HepG2 (cell line): ENCODE measurements at regions not wholly inside any gene's neighbourhood (a gene's known extent, or its start where the extent isn't known, plus 50 kb on each side); places are given as distances from the start of the nearest gene placed in this dataset.

ENCODE experiments used
- ATAC-seq: fragments of 200-7000 bp; cut with Tn5 transposase; 3 replicates; pipeline ENCODE4 v1.9.1; 2020; ENCODE audit warnings: mild to moderate bottlenecking, moderate library complexity
- BruUV-seq: library from RNA; stranded (reverse); fragments of 400-500 nt; replicated peaks from 2 replicates; lab custom pipeline; 2021; lab: Mats Ljungman, UMichigan
- CTCF ChIA-PET: fragments of 300-600 bp; formaldehyde crosslinking; extraction: SDS; loops from one replicate; lab custom pipeline; 2021; ENCODE audit warnings: low total read pairs, inconsistent platforms, low intra/inter-chr PET ratio; lab: Yijun Ruan, JAX
- POLR2A ChIA-PET: fragments of 350-600 bp; sonication (Branson Sonifier 250); formaldehyde crosslinking; loops from one replicate; lab custom pipeline; 2020; ENCODE audit warnings: antibody characterized with exemption, inconsistent platforms; lab: Yijun Ruan, JAX
- DNase-seq: peaks from one replicate; pipeline ENCODE4 v3.0.0-alpha.2; 2015; ENCODE audit warnings: low spot score
- FAIRE-seq: peaks from 3 replicates; lab custom pipeline; 2011; peaks lifted over from hg19 to GRCh38; lab: Jason Lieb, UNC
- H2AFZ ChIP-seq: one replicate; pipeline ENCODE4 v1.6.1; 2011; ENCODE audit warnings: low read length, inconsistent platforms
- H3K27ac ChIP-seq: fragments of 300-600 bp; 3 replicates; pipeline ENCODE4 v1.8.0; 2011; ENCODE audit warnings: mixed run types, mild to moderate bottlenecking, mixed read lengths, low read length, inconsistent platforms; ENCODE audit not compliant: insufficient read depth; ENCODE audit errors: extremely low read length
- H3K27me3 ChIP-seq, 2 experiments: fragments of 200-600 bp in 1 of 2; 2 replicates in 1 of 2; 3 replicates in 1 of 2; pipeline versions ENCODE4 v1.6.0 to v1.8.0; 2011; ENCODE audit warnings: low read length in 2 of 2, mild to moderate bottlenecking in 2 of 2, moderate library complexity in 2 of 2, inconsistent platforms in 1 of 2; ENCODE audit not compliant: insufficient read depth in 2 of 2, control insufficient read depth in 1 of 2
- H3K36me3 ChIP-seq, 2 experiments: fragments of 200-600 bp in 1 of 2; replicated peaks in 1 of 2; 2 replicates in 1 of 2; 3 replicates in 1 of 2; pipeline versions ENCODE4 v1.5.1 to v1.8.0; 2011; ENCODE audit warnings: low read length in 2 of 2, inconsistent platforms in 1 of 2; ENCODE audit not compliant: insufficient read depth in 2 of 2, control insufficient read depth in 1 of 2
- H3K4me1 ChIP-seq: 2 replicates; pipeline ENCODE4 v1.5.1; 2012; ENCODE audit warnings: low read length, inconsistent platforms; ENCODE audit not compliant: insufficient read depth
- H3K4me2 ChIP-seq: 2 replicates; pipeline ENCODE4 v1.6.0; 2011; ENCODE audit warnings: low read depth, low read length, inconsistent platforms
- H3K4me3 ChIP-seq, 3 experiments: fragments of 200-600 bp in 1 of 3; sonication (generic), shearing (Covaris generic) in 1 of 3; replicated peaks in 1 of 3; 2 replicates each; pipeline ENCODE4 v1.5.1; 2011 to 2016; ENCODE audit warnings: low read length in 3 of 3, inconsistent platforms in 2 of 3, low read depth in 2 of 3, mild to moderate bottlenecking in 2 of 3, control low read depth in 1 of 3, mixed read lengths in 1 of 3; ENCODE audit not compliant: insufficient read depth in 1 of 3
- H3K79me2 ChIP-seq: one replicate; pipeline ENCODE4 v1.6.1; 2011; ENCODE audit warnings: low read length, inconsistent platforms; ENCODE audit not compliant: insufficient read depth
- H3K9ac ChIP-seq: 2 replicates; pipeline ENCODE4 v1.6.0; 2011; ENCODE audit warnings: mild to moderate bottlenecking, low read depth, low read length, inconsistent platforms; ENCODE audit not compliant: insufficient read depth
- H3K9me3 ChIP-seq: 2 replicates; pipeline ENCODE4 v1.5.1; 2012; ENCODE audit warnings: mild to moderate bottlenecking, low read length
- H4K20me1 ChIP-seq: 2 replicates; pipeline ENCODE4 v1.6.0; 2011; ENCODE audit warnings: inconsistent platforms, mild to moderate bottlenecking, low read length, moderate library complexity; ENCODE audit not compliant: insufficient read depth
- BRCA1 ChIP-seq: sonication (generic); formaldehyde crosslinking; IDR thresholded peaks from 2 replicates; pipeline ENCODE4 v1.4.0; 2020; ENCODE audit warnings: missing genetic modification reagents
- HHEX ChIP-seq: IDR thresholded peaks from 2 replicates; pipeline ENCODE4 v1.6.1; 2016; ENCODE audit warnings: control low read depth
- HINFP ChIP-seq: sonication (generic); formaldehyde crosslinking; IDR thresholded peaks from 2 replicates; pipeline ENCODE4 v1.4.0; 2020; ENCODE audit warnings: low read depth, mild to moderate bottlenecking, missing genetic modification reagents
- NR1H2 ChIP-seq: sonication (generic); formaldehyde crosslinking; IDR thresholded peaks from 2 replicates; pipeline ENCODE4 v1.8.1; 2022; ENCODE audit warnings: low read depth, missing genetic modification reagents, borderline replicate concordance
- RFX1 ChIP-seq: fragments of 450-650 bp; IDR thresholded peaks from 2 replicates; pipeline ENCODE4 v1.6.1; 2017
- SAFB2 ChIP-seq: sonication (generic); formaldehyde crosslinking; IDR thresholded peaks from 2 replicates; pipeline ENCODE4 v1.5.1; 2020; ENCODE audit warnings: missing genetic modification reagents, low read depth, mild to moderate bottlenecking, borderline replicate concordance
- SMARCC2 ChIP-seq: fragments of 450-650 bp; IDR thresholded peaks from 2 replicates; pipeline ENCODE4 v1.6.1; 2017; ENCODE audit warnings: antibody characterized with exemption, mild to moderate bottlenecking
- ZFAT ChIP-seq: sonication (generic); formaldehyde crosslinking; conservative IDR thresholded peaks from 2 replicates; pipeline ENCODE4 v1.8.1; 2023; ENCODE audit warnings: missing genetic modification reagents, inconsistent platforms
- ZFP37 ChIP-seq: sonication (generic); formaldehyde crosslinking; IDR thresholded peaks from 2 replicates; pipeline ENCODE4 v1.4.0; 2020; ENCODE audit warnings: missing genetic modification reagents, borderline replicate concordance
- ZFP90 ChIP-seq: sonication (generic); formaldehyde crosslinking; IDR thresholded peaks from 2 replicates; pipeline ENCODE4 v1.8.0; 2022; ENCODE audit warnings: missing genetic modification reagents, mild to moderate bottlenecking, inconsistent platforms, borderline replicate concordance
- ZNF232 ChIP-seq: sonication (generic); formaldehyde crosslinking; IDR thresholded peaks from 2 replicates; pipeline ENCODE4 v1.4.0; 2020; ENCODE audit warnings: missing genetic modification reagents, borderline replicate concordance
- ZNF556 ChIP-seq: sonication (generic); formaldehyde crosslinking; IDR thresholded peaks from 2 replicates; pipeline ENCODE4 v1.4.0; 2020; ENCODE audit warnings: mild to moderate bottlenecking, missing genetic modification reagents, borderline replicate concordance
- ZNF570 ChIP-seq: sonication (generic); formaldehyde crosslinking; IDR thresholded peaks from 2 replicates; pipeline ENCODE4 v1.4.0; 2020; ENCODE audit warnings: mild to moderate bottlenecking, missing genetic modification reagents, borderline replicate concordance
- ZNF639 ChIP-seq: conservative IDR thresholded peaks from 2 replicates; pipeline ENCODE4 v1.6.1; 2018; ENCODE audit warnings: missing genetic modification reagents
- ZNF713 ChIP-seq: sonication (generic); formaldehyde crosslinking; IDR thresholded peaks from 2 replicates; pipeline ENCODE4 v1.4.0; 2020; ENCODE audit warnings: mild to moderate bottlenecking, missing genetic modification reagents
- ZNF720 ChIP-seq: sonication (generic); formaldehyde crosslinking; IDR thresholded peaks from 2 replicates; pipeline ENCODE4 v1.4.0; 2020; ENCODE audit warnings: missing genetic modification reagents
- ZNF749 ChIP-seq: sonication (generic); formaldehyde crosslinking; IDR thresholded peaks from 2 replicates; pipeline ENCODE4 v1.8.0; 2022; ENCODE audit warnings: mild to moderate bottlenecking, missing genetic modification reagents, moderate library complexity, borderline replicate concordance
- ZNF766 ChIP-seq: sonication (generic); formaldehyde crosslinking; IDR thresholded peaks from 2 replicates; pipeline ENCODE4 v1.5.0; 2020; ENCODE audit warnings: missing genetic modification reagents, borderline replicate concordance
- ZNF781 ChIP-seq: sonication (generic); formaldehyde crosslinking; IDR thresholded peaks from 2 replicates; pipeline ENCODE4 v1.5.1; 2020; ENCODE audit warnings: borderline replicate concordance, mild to moderate bottlenecking, missing genetic modification reagents; ENCODE audit errors: not compliant biosample characterization
- WGBS: methylation state at CpG from one replicate; pipeline ENCODE4 v1.1.6; 2017; ENCODE audit warnings: low lambda C conversion rate; 5-methylcytosine and 5-hydroxymethylcytosine counted together
- in situ Hi-C: cut with HindIII; loops from 2 replicates; pipeline ENCODE4 v1.10.0; 2017; ENCODE audit warnings: low pct_unique_long_range_greater_than_20kb; ENCODE audit not compliant: extremely low pct_ligation_motif_present
- intact Hi-C: fragments of 100-400 bp; cut with micrococcal nuclease; formaldehyde crosslinking; loops from one replicate; pipeline ENCODE4 v1.10.0; 2022; ENCODE audit not compliant: unreplicated experiment

- Histone ChIP-seq H4K20me1 (no peaks in the 10 kb centered on the region), H3K79me2 (no peaks in the 10 kb centered on the region), H3K4me1 (no peaks in the 10 kb centered on the region), H3K27ac (no peak overlapping the region), H2AFZ (no peak overlapping the region), H3K36me3 (no peaks in the 10 kb centered on the region), H3K9ac (no peak overlapping the region), H3K27me3 (peaks cover 0 to 16% of the 10 kb centered on the region in 2 experiments; a peak in 3 of 5 replicates), H3K4me2 (no peak overlapping the region), H3K9me3 (no peaks in the 10 kb centered on the region), H3K4me3 (no peak overlapping the region)
- ChIA-PET POLR2A (no interaction called here), CTCF (no interaction called here)
- in situ Hi-C loops: loop anchor here (10.0 kb wide), 1 partner anchor 503 kb away; the partner anchor contains the start of gene CXCL12
- BruUV-seq: no TSS peak
- intact Hi-C loops: loop anchor here (10.0 kb wide), 1 partner anchor 503 kb away; the partner anchor contains the start of gene CXCL12
- TF ChIP-seq ZNF570 (CRISPR knock-in tag): no peak
- no peak for TF ChIP-seq ZNF639 (CRISPR knock-in tag)
- no peak for TF ChIP-seq NR1H2 (CRISPR knock-in tag)
- no peak for TF ChIP-seq ZNF232 (CRISPR knock-in tag)
- no peak for TF ChIP-seq RFX1
- TF ChIP-seq ZNF720 (CRISPR knock-in tag): no peak
- TF ChIP-seq HHEX: no peak
- TF ChIP-seq ZNF766 (CRISPR knock-in tag): no peak
- TF ChIP-seq ZFP37 (CRISPR knock-in tag): no peak
- TF ChIP-seq ZNF713 (CRISPR knock-in tag): no peak
- no peak for TF ChIP-seq ZFP90 (CRISPR knock-in tag)
- no peak for TF ChIP-seq ZFAT (CRISPR knock-in tag)
- no peak for TF ChIP-seq SMARCC2
- TF ChIP-seq SAFB2 (CRISPR knock-in tag): no peak
- no peak for TF ChIP-seq ZNF749 (CRISPR knock-in tag)
- no peak for TF ChIP-seq HINFP (CRISPR knock-in tag)
- TF ChIP-seq BRCA1: no peak
- TF ChIP-seq ZNF556 (CRISPR knock-in tag): no peak
- no peak for TF ChIP-seq ZNF781
- WGBS: 100% methylated on average over 1 of the region's 2 CpGs
- FAIRE-seq: no peak
- DNase-seq: no peak
- ATAC-seq: no peak
Observed at GRCh38 chr10:43881657-43882056, 233.0 kb upstream of the ZNF32 start.
